C4-2B (cell line): ENCODE measurements at regions not wholly inside any gene's neighbourhood (a gene's known extent, or its start where the extent isn't known, plus 50 kb on each side); places are given as distances from the start of the nearest gene placed in this dataset.

Experiments used
- ZFX ChIP-seq: fragments of 450-650 bp; IDR thresholded peaks from 2 replicates; pipeline ENCODE4 v1.6.1; 2017
- TF ChIP-seq, protein P1 (sequence below): fragments of 450-650 bp; conservative IDR thresholded peaks from 2 replicates; pipeline ENCODE4 v1.5.1; 2017; ENCODE audit warnings: mild to moderate bottlenecking

DNA sequence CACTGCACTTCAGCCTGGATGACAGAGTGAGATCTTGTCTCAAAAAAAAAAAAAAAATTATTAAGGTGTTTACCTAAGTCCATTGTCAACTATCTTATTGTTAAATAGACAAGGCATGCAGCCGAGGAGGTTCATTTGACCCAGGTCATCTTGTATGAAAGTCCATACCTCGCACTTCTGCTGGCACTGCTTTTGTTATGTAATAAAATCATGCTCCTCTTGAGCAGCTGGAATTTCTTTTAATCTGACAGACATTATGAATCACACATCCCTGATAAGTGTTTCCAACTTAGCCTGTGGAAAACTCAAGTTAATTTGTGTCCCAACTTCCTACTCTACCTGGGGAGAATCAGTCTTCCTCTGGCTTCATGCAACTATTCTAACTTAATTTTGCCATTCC, 315.6 kb upstream of the KLF4 start:
- TF ChIP-seq, protein P1, sequence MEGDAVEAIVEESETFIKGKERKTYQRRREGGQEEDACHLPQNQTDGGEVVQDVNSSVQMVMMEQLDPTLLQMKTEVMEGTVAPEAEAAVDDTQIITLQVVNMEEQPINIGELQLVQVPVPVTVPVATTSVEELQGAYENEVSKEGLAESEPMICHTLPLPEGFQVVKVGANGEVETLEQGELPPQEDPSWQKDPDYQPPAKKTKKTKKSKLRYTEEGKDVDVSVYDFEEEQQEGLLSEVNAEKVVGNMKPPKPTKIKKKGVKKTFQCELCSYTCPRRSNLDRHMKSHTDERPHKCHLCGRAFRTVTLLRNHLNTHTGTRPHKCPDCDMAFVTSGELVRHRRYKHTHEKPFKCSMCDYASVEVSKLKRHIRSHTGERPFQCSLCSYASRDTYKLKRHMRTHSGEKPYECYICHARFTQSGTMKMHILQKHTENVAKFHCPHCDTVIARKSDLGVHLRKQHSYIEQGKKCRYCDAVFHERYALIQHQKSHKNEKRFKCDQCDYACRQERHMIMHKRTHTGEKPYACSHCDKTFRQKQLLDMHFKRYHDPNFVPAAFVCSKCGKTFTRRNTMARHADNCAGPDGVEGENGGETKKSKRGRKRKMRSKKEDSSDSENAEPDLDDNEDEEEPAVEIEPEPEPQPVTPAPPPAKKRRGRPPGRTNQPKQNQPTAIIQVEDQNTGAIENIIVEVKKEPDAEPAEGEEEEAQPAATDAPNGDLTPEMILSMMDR: no peak
- no peak for TF ChIP-seq ZFX
